ENCODE measurements at regions not wholly inside any gene's neighbourhood (a gene's known extent, or its start where the extent isn't known, plus 50 kb on each side); places are given as distances from the start of the nearest gene placed in this dataset.

DNA sequence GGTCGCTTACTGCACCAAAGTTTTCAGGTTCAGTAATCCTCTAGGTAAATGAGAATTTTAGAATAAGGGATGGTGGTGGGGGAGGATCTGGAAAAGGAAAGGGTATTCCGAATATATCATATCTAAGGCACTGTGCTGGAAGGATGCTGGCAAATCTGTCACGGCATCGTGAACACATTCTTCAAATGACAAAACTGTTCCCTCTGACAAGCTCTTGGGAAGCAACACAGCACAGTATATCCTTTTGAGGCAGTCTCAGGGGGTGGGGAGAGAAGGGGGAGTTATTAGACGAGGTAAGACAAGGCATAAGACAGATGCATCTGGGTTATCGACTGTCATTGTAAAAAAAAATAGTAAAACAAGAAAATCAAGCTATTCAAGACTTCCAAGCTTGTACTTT is 289.6 kb upstream of the LRRN1 start:
- Mint-ChIP-seq H3K27ac (no peak overlapping the region), H3K4me3 (ENCODE audit: low read depth) (no peak overlapping the region)

DNA sequence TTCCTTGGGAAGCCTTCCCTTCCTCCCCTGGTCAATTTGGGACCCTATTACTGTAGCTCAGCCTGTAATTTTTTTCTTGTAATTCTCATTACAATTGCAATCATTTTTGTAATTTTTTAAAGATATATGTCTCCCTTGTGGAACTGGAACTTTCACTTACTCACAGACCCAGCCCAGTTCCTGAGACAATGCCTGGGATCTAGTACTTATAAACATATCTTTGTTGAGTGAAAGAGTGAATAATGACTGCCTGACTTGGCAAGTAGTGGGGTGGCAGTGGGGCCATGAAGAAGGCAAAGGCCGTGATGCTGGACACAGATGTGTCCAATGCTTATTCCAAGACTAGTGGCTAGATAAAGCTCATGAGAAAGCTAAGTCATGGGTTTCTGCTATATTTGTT is 294.5 kb upstream of the LRRN1 start:
- Mint-ChIP-seq H3K36me3 (ENCODE audit: low read depth) (no peaks in the 10 kb centered on the region), H3K4me3 (ENCODE audit: low read depth) (no peak overlapping the region), H3K4me1 (ENCODE audit: low read depth) (no peaks in the 10 kb centered on the region), H3K27me3 (ENCODE audit: low read depth) (no peaks in the 10 kb centered on the region), H3K9me3 (no peaks in the 10 kb centered on the region), H3K27ac (no peak overlapping the region)
- no peak for DNase-seq (ENCODE audit: low spot score)
- intact Hi-C loops (cut with micrococcal nuclease), result no loop called here

More for the DNA sequence above, 289.6 kb upstream of the LRRN1 start:
- no peaks in the 10 kb centered on the region for H3K27me3 Mint-ChIP-seq (ENCODE audit: low read depth)
- no peaks in the 10 kb centered on the region for H3K9me3 Mint-ChIP-seq
- intact Hi-C loops (cut with micrococcal nuclease), result no loop called here
- H3K36me3 Mint-ChIP-seq (ENCODE audit: low read depth), result no peaks in the 10 kb centered on the region
- no peaks in the 10 kb centered on the region for H3K4me1 Mint-ChIP-seq (ENCODE audit: low read depth)
- DNase-seq (ENCODE audit: low spot score), result no peak

DNA sequence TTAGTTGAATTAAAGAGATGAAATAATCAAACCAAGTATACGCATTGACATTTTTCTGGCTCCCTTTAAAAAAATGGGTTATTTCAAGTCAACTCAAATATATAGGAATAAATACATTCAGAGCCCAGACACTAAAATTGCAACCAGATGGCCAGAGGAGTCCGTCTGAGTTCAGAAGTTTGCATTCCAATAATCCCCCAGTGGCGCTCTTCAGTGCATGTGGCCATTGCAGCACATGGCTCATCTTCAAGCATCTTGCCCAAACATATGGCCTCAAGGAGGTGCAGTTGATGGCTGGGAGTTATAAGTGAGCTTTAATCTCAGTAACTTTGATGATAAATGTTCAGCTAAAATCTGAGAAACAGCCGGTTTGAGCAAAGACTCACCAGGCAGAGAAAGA is 295.8 kb upstream of the LRRN1 start:
- no peak for DNase-seq (ENCODE audit: low spot score)
- intact Hi-C loops (cut with micrococcal nuclease), result no loop called here
- no peaks in the 10 kb centered on the region for H3K36me3 Mint-ChIP-seq (ENCODE audit: low read depth)
- H3K4me1 Mint-ChIP-seq (ENCODE audit: low read depth), result no peaks in the 10 kb centered on the region
- no peaks in the 10 kb centered on the region for H3K9me3 Mint-ChIP-seq
- no peak overlapping the region for H3K27ac Mint-ChIP-seq
- H3K4me3 Mint-ChIP-seq (ENCODE audit: low read depth), result no peak overlapping the region
- no peaks in the 10 kb centered on the region for H3K27me3 Mint-ChIP-seq (ENCODE audit: low read depth)

DNA sequence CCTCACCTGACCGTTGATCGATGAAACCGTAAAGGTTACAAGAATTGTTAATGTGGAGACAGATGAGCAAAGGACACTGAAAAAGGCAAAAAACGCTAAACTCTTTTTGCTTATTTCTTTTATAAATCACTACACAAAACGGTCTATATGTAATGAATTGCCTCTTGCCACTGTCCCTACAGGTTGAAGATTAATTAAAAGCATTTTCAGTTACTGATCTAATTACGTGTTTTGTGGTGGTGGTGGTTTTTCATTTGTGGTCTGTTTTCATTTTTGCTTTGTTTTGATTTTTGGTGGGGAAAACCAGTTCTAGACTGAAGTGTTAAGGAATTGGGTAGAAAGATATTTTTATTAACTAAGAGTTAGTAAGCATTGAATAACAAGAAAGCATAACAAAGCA is 299.2 kb upstream of the LRRN1 start:
- Mint-ChIP-seq H3K27ac (no peak overlapping the region), H3K36me3 (ENCODE audit: low read depth) (no peaks in the 10 kb centered on the region), H3K4me3 (ENCODE audit: low read depth) (no peak overlapping the region), H3K4me1 (ENCODE audit: low read depth) (no peaks in the 10 kb centered on the region), H3K27me3 (ENCODE audit: low read depth) (no peaks in the 10 kb centered on the region), H3K9me3 (no peaks in the 10 kb centered on the region)
- DNase-seq (ENCODE audit: low spot score), result no peak
- intact Hi-C loops (cut with micrococcal nuclease), result no loop called here

DNA sequence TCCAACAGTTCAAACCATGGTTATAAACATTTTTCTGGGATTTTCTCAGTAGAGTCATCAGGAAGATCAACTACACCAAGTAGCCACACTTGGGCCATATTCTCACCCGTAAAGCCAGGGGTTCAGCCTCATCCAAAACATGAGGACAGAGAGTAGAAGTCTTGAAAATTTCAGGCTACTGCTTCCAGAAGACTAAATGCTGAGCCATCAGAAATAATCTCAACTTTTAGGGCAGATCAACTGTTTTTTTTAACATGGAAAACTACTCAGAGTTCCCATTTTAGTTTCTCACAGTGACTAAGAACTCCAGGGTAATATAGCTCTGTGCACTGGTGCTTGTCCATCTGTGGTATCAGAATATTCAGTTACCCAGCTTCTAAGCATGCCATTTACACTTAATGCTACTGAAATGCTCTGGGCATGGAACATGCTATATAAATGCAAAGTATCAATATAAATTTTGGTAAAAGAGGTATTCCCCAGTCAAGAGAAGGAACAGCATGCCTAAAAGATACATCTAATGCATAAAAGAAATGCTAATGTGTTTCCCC is 300.1 kb upstream of the LRRN1 start:
- no peak overlapping the region for H3K4me3 Mint-ChIP-seq (ENCODE audit: low read depth)
- intact Hi-C loops (cut with micrococcal nuclease), result no loop called here
- no peak overlapping the region for H3K27ac Mint-ChIP-seq
- no peaks in the 10 kb centered on the region for H3K4me1 Mint-ChIP-seq (ENCODE audit: low read depth)
- no peaks in the 10 kb centered on the region for H3K36me3 Mint-ChIP-seq (ENCODE audit: low read depth)
- no peak for DNase-seq (ENCODE audit: low spot score)
- no peaks in the 10 kb centered on the region for H3K9me3 Mint-ChIP-seq
- no peaks in the 10 kb centered on the region for H3K27me3 Mint-ChIP-seq (ENCODE audit: low read depth)

DNA sequence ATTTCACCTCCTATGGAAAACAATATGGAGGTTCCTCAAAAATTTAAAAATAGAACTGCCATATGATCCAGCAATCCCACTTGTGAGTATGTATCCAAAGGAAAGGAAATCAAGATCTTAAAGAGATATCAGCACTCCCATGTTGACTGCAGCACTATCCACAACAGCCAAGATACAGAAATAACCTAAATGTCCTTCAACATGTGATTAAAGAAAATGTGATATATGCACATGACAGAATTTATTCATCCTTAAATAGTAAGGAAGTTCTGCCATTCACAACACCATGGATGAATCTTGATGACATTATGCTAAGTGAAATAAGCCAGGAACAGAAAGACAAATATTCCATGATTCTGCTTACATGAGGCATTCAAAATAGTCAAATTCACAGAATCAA is 303.6 kb upstream of the LRRN1 start:
- Mint-ChIP-seq H3K4me3 (ENCODE audit: low read depth) (no peak overlapping the region), H3K27ac (no peak overlapping the region), H3K9me3 (peaks cover 7% of the 10 kb centered on the region), H3K4me1 (ENCODE audit: low read depth) (no peaks in the 10 kb centered on the region), H3K27me3 (ENCODE audit: low read depth) (no peaks in the 10 kb centered on the region), H3K36me3 (ENCODE audit: low read depth) (no peaks in the 10 kb centered on the region)
- no peak for DNase-seq (ENCODE audit: low spot score)
- intact Hi-C loops (cut with micrococcal nuclease), result no loop called here

DNA sequence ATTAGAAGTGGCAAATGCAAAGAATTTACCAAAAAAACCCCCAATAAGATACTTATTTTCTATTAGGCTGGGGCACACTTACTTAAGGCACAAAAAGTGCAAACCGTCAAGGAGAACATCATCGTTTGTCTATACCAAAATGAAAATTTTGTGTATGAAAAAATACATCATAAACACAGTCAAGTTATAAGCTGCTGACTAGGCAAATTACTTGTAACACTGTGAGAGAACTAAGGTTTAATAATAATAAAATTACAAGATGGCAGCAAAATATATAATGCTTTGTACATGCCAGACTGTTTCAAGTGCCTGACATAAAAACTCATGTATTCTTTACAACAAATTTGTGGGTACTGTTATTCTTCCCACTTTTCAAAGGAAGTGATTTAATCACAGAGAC is 297.2 kb upstream of the CRBN start:
- no peaks in the 10 kb centered on the region for H3K27me3 Mint-ChIP-seq (ENCODE audit: low read depth)
- intact Hi-C loops (cut with micrococcal nuclease), result no loop called here
- no peak overlapping the region for H3K27ac Mint-ChIP-seq
- no peak overlapping the region for H3K4me3 Mint-ChIP-seq (ENCODE audit: low read depth)
- H3K4me1 Mint-ChIP-seq (ENCODE audit: low read depth), result no peaks in the 10 kb centered on the region
- H3K9me3 Mint-ChIP-seq, result peaks cover 4% of the 10 kb centered on the region
- no peaks in the 10 kb centered on the region for H3K36me3 Mint-ChIP-seq (ENCODE audit: low read depth)
- DNase-seq (ENCODE audit: low spot score), result no peak

DNA sequence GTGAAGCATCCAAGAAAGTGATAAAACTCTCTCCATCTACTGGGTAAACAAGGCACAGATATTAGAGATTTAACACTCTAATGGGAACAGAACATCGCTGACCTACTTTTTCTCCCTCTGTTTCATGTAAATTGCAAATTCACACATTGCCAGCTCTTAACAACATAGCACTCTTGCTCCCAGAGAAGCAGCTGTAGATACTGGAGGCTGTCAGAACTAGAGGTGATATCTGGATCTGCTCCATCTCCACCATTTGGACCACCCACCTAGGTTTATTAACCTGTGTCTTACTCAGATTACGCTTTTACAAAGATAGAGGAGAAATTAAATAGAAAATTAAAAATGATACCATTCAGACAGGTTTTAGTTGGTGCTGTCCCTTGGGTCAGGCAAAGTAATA is 289.1 kb upstream of the CRBN start:
- no peaks in the 10 kb centered on the region for H3K36me3 Mint-ChIP-seq (ENCODE audit: low read depth)
- H3K27me3 Mint-ChIP-seq (ENCODE audit: low read depth), result no peaks in the 10 kb centered on the region
- H3K9me3 Mint-ChIP-seq, result no peaks in the 10 kb centered on the region
- DNase-seq (ENCODE audit: low spot score), result no peak
- intact Hi-C loops (cut with micrococcal nuclease), result no loop called here
- no peaks in the 10 kb centered on the region for H3K4me1 Mint-ChIP-seq (ENCODE audit: low read depth)
- H3K27ac Mint-ChIP-seq, result no peak overlapping the region
- H3K4me3 Mint-ChIP-seq (ENCODE audit: low read depth), result no peak overlapping the region

DNA sequence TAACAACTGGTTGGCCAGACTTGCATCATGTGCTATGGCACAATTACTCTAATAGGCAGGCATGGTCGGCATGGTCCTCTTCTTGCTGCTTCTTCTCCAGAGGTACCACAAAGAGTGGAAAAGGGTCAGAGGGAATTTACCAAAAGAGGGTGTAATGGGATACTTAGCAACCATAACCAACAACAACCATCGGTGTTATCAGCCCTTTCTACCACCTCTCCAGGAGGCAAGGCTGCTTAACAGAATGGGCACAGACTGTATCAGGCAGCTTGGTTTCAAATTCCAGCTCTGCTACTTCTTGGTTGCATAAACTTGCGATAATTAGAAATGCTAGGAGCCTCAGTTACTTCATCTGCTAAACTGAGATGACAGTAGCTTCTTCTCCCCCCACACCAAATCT is 284.6 kb upstream of the CRBN start:
- no peaks in the 10 kb centered on the region for H3K4me1 Mint-ChIP-seq (ENCODE audit: low read depth)
- H3K9me3 Mint-ChIP-seq, result no peaks in the 10 kb centered on the region
- no peaks in the 10 kb centered on the region for H3K36me3 Mint-ChIP-seq (ENCODE audit: low read depth)
- H3K4me3 Mint-ChIP-seq (ENCODE audit: low read depth), result no peak overlapping the region
- H3K27me3 Mint-ChIP-seq (ENCODE audit: low read depth), result no peaks in the 10 kb centered on the region
- DNase-seq (ENCODE audit: low spot score), result no peak
- intact Hi-C loops (cut with micrococcal nuclease), result no loop called here
- no peak overlapping the region for H3K27ac Mint-ChIP-seq

DNA sequence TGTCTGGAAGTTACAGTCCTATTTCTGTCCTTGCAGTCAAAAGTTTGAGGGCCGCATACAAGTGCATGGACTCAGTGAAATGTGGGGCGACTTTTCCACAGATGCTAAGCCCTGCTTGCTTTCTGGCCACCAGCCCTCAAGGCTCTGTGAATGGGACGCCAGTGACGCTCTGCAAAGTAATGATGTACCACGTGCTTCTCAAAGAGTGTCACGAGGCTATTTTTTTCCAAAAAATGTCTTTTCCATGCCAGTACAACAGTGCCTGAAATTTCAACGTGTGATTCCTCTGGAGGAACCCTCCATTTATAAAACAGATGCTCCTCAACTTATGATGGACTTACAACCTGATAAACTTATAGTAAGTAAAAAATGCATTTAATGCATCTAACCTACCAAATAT is 281.8 kb upstream of the CRBN start:
- Mint-ChIP-seq H3K27ac (no peak overlapping the region), H3K9me3 (no peaks in the 10 kb centered on the region), H3K27me3 (ENCODE audit: low read depth) (no peaks in the 10 kb centered on the region), H3K4me3 (ENCODE audit: low read depth) (no peak overlapping the region), H3K4me1 (ENCODE audit: low read depth) (no peaks in the 10 kb centered on the region), H3K36me3 (ENCODE audit: low read depth) (no peaks in the 10 kb centered on the region)
- intact Hi-C loops (cut with micrococcal nuclease), result no loop called here
- no peak for DNase-seq (ENCODE audit: low spot score)

DNA sequence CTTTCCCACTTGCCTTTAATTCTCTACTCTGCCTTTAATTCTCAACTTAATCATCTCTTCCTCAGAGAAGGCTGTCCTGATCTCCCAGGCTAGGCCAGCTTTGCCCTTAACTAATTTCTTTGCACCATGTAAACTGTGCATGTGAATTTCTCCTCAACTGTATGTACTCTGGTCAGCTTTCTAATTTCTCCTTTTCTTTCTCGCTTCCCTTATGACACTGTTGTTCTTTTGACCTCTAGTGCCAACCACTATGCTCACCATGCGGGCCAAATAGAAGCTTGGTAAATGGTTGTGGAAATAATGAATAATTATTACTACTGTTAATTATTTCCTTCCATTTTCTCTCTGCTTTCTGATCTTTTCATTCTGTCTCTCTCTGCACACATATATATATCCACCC is 269.0 kb upstream of the CRBN start:
- DNase-seq (ENCODE audit: low spot score), result no peak
- Mint-ChIP-seq H3K36me3 (ENCODE audit: low read depth) (no peaks in the 10 kb centered on the region), H3K27me3 (ENCODE audit: low read depth) (no peaks in the 10 kb centered on the region), H3K4me1 (ENCODE audit: low read depth) (no peaks in the 10 kb centered on the region), H3K9me3 (no peaks in the 10 kb centered on the region), H3K27ac (no peak overlapping the region), H3K4me3 (ENCODE audit: low read depth) (no peak overlapping the region)
- intact Hi-C loops (cut with micrococcal nuclease), result no loop called here

DNA sequence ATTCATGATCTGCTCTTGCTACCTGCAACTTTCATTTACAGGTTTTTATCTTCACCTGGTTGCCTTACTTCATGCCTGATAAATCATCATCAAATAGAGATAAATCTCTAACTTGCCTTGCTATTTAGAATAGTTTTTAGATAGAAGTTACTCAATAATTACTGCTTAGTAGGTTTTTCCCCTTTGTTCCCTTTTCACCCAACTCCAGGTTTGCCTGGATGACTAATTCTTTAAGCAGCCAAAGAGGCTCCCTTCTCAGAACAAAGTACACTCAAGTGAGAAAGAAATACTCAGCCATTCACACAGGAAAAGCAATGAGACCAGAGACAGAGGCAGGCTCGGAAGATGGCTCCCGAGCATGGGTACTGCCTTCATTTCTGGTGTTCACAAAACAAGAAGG is 268.1 kb upstream of the CRBN start:
- H3K4me3 Mint-ChIP-seq (ENCODE audit: low read depth), result no peak overlapping the region
- H3K27ac Mint-ChIP-seq, result no peak overlapping the region
- DNase-seq (ENCODE audit: low spot score), result no peak
- H3K36me3 Mint-ChIP-seq (ENCODE audit: low read depth), result no peaks in the 10 kb centered on the region
- no peaks in the 10 kb centered on the region for H3K9me3 Mint-ChIP-seq
- intact Hi-C loops (cut with micrococcal nuclease), result no loop called here
- H3K27me3 Mint-ChIP-seq (ENCODE audit: low read depth), result no peaks in the 10 kb centered on the region
- H3K4me1 Mint-ChIP-seq (ENCODE audit: low read depth), result no peaks in the 10 kb centered on the region

DNA sequence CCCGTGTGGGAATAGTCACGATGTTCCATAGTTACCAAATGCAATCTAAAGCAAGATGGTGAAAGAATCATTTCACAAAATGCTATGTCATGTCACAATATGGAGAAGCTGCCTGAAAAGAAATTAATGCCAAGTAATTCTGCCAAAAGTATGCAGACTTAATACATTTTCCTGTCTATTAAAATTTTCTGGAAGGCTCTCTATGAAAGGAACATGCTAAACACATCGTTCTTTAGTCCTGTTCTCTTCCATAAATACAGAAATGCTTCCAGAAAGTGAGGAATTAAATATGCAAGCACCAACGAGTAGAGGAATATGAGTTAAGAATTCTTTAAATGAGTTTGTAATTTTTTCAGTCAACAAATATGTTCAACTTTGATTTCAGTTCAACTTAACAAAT is 266.8 kb upstream of the CRBN start:
- Mint-ChIP-seq H3K27ac (no peak overlapping the region), H3K27me3 (ENCODE audit: low read depth) (no peaks in the 10 kb centered on the region), H3K4me3 (ENCODE audit: low read depth) (no peak overlapping the region), H3K36me3 (ENCODE audit: low read depth) (no peaks in the 10 kb centered on the region), H3K4me1 (ENCODE audit: low read depth) (no peaks in the 10 kb centered on the region), H3K9me3 (no peaks in the 10 kb centered on the region)
- no peak for DNase-seq (ENCODE audit: low spot score)
- intact Hi-C loops (cut with micrococcal nuclease), result no loop called here

DNA sequence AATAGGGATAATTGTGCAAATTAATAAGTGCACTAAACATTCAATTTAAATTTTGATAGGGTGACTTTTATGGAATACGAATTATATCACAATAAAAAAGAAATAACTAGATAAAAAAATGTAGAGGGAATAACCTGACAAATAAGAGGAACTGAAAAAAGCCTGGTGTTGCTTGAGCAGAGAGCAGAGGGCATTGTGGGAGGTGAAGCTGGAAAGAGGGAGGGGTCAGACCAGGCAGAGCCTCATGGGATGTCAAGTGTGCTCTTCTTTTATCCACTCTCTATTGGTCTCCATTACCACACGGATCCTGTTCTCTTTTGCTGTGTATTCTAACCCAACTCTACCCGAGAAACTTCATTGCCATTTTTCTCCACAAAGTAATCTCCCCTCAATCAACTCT is 264.0 kb upstream of the CRBN start:
- Mint-ChIP-seq H3K4me3 (ENCODE audit: low read depth) (no peak overlapping the region), H3K36me3 (ENCODE audit: low read depth) (no peaks in the 10 kb centered on the region), H3K9me3 (no peaks in the 10 kb centered on the region), H3K4me1 (ENCODE audit: low read depth) (no peaks in the 10 kb centered on the region), H3K27me3 (ENCODE audit: low read depth) (no peaks in the 10 kb centered on the region), H3K27ac (no peak overlapping the region)
- intact Hi-C loops (cut with micrococcal nuclease), result no loop called here
- DNase-seq (ENCODE audit: low spot score), result no peak

Data from activated T-helper 2 cell treated with anti-CD3 and anti-CD28 coated beads, Interferon-gamma antibody, Interleukin-2, Interleukin-4, amounts not matched to agents 10 μg/mL and 5 μg/mL and 100 μg/mL, durations not matched to agents 14 hours and 24 hours and 36 hours (primary cell).